Mesothelial cell of epicardium (in vitro differentiated cells): ENCODE measurements at regions not wholly inside any gene's neighbourhood (a gene's known extent, or its start where the extent isn't known, plus 50 kb on each side); places are given as distances from the start of the nearest gene placed in this dataset.
"Not testable (repeated sequence)": the region's sequence is repeated elsewhere in the genome, so short reads cannot be mapped to it uniquely, and the experiment has no call there.

Source experiments
- DNase-seq, 2 experiments: peaks; one replicate each; pipeline ENCODE4 v3.0.0; 2021; ENCODE audit warnings: low spot score in 2 of 2; ENCODE audit not compliant: unreplicated experiment in 2 of 2
- H3K27ac Mint-ChIP-seq: 2 replicates; pipeline ENCODE4 v1.8.0; 2021; ENCODE audit warnings: mixed read lengths
- H3K27me3 Mint-ChIP-seq: 2 replicates; pipeline ENCODE4 v1.8.0; 2021; ENCODE audit warnings: low read depth, mixed read lengths
- H3K36me3 Mint-ChIP-seq: 2 replicates; pipeline ENCODE4 v1.8.0; 2021; ENCODE audit warnings: mixed read lengths
- H3K4me1 Mint-ChIP-seq: 2 replicates; pipeline ENCODE4 v1.8.0; 2021; ENCODE audit warnings: mixed read lengths
- H3K4me3 Mint-ChIP-seq: 2 replicates; pipeline ENCODE4 v1.8.0; 2021; ENCODE audit warnings: mild to moderate bottlenecking, moderate library complexity, mixed read lengths
- H3K9me3 Mint-ChIP-seq: 2 replicates; pipeline ENCODE4 v1.8.0; 2021; ENCODE audit warnings: mixed read lengths
- TF ChIP-seq, protein P1 (sequence below): fragments of 200-600 bp; sonication (generic); IDR thresholded peaks from one replicate; pipeline ENCODE4 v1.5.0; 2021; ENCODE audit warnings: antibody characterized with exemption; ENCODE audit not compliant: unreplicated experiment

DNA sequence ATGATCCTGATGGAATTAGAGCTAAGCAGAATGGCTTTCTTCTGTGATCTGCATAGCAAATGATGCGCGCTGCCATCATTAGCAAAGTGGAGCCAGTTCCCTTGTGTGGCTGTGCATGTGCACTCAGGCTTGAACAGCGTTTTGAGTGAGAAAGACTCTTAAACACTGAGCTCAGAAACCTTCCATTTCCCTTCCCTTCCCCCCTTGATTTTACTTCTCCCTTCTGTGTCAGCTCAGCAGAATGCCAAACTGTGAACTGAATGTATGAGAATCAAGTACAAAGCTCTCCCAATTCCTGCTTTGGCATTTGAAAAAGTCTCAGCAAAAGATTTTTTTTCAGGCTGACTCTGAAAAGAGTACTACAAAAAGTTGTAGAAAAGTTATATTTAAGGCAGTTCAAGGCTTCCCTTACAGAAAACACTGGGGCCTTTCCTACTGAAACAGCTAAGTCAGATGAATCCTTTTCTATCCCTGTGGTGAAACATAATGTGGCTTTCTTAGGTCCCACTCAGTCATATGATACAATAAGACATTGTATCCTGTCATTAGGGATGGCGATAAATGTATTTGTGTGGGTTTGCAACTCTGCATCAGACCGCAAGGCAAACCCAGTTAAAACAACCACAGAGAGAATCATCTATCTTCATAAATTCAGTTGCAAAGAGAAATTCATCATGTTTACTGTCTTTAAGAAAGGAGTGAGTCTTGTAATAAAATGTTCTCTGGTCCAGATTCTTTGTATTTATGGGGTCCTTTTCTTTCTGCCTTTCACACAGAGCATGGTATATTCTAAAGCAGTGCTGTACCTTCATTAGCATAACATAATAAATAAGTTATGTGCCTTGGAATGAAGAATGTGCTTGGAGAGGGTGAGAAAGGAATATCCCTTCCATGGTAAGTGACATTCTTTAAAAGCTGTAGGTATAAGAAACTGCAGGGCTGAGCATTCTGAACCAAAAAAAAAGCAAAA, 222.6 kb downstream of the CAAP1 start:
- Mint-ChIP-seq H3K36me3 (no peaks in the 10 kb centered on the region), H3K27ac (no peak overlapping the region), H3K4me3 (no peak overlapping the region), H3K9me3 (no peaks in the 10 kb centered on the region), H3K27me3 (peaks cover 2% of the 10 kb centered on the region), H3K4me1 (peaks cover 5% of the 10 kb centered on the region)
- TF ChIP-seq, protein P1, sequence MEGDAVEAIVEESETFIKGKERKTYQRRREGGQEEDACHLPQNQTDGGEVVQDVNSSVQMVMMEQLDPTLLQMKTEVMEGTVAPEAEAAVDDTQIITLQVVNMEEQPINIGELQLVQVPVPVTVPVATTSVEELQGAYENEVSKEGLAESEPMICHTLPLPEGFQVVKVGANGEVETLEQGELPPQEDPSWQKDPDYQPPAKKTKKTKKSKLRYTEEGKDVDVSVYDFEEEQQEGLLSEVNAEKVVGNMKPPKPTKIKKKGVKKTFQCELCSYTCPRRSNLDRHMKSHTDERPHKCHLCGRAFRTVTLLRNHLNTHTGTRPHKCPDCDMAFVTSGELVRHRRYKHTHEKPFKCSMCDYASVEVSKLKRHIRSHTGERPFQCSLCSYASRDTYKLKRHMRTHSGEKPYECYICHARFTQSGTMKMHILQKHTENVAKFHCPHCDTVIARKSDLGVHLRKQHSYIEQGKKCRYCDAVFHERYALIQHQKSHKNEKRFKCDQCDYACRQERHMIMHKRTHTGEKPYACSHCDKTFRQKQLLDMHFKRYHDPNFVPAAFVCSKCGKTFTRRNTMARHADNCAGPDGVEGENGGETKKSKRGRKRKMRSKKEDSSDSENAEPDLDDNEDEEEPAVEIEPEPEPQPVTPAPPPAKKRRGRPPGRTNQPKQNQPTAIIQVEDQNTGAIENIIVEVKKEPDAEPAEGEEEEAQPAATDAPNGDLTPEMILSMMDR = no peak
- no peak for DNase-seq

DNA sequence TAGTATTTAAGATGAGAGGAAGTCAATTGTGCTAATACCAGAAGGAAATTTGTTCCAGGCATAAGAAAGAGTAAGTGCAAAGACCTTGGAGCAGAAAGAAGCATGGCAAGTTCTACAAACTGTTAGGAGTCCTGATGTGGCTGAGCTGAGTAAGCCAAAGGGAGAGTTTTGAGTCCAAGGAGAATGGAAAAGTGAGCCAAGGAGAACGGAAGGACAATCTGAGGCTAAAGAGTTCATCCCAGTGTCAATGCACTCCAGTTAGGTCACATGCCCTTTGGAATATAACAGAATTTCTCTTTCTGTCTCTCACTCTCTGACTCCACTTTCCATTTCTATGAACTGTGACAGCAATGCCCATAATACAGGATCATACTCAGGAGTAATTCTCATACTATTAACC, 224.7 kb downstream of the CAAP1 start:
- no peak overlapping the region for H3K4me3 Mint-ChIP-seq
- H3K27ac Mint-ChIP-seq = no peak overlapping the region
- DNase-seq = no peak
- H3K4me1 Mint-ChIP-seq = no peaks in the 10 kb centered on the region
- no peaks in the 10 kb centered on the region for H3K36me3 Mint-ChIP-seq
- TF ChIP-seq, protein P1 = no peak
- H3K9me3 Mint-ChIP-seq = no peaks in the 10 kb centered on the region
- H3K27me3 Mint-ChIP-seq = peaks cover 2% of the 10 kb centered on the region

DNA sequence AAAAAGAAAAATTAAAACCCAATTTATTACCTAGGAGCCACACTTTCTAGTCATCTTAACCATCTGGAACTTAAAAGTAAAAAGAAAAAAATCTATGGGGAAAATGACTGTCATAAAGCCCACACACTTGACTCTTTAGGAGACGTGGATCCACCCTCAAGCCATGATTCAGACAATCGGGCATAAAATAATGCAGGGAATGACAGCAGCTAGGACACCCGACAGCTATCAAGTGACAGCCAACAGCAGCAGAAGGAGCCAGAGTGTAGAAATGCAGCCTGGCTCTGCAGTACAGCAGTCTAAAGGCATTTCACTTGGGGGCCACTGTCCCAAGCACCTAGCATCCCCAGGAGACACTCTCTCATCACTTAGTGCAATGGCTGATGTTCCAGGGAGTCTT, 226.9 kb downstream of the CAAP1 start:
- no peak for DNase-seq
- no peaks in the 10 kb centered on the region for H3K4me1 Mint-ChIP-seq
- peaks cover 4% of the 10 kb centered on the region for H3K9me3 Mint-ChIP-seq
- no peak overlapping the region for H3K4me3 Mint-ChIP-seq
- no peaks in the 10 kb centered on the region for H3K36me3 Mint-ChIP-seq
- peaks cover 6% of the 10 kb centered on the region for H3K27me3 Mint-ChIP-seq
- no peak overlapping the region for H3K27ac Mint-ChIP-seq
- TF ChIP-seq, protein P1 = no peak

DNA sequence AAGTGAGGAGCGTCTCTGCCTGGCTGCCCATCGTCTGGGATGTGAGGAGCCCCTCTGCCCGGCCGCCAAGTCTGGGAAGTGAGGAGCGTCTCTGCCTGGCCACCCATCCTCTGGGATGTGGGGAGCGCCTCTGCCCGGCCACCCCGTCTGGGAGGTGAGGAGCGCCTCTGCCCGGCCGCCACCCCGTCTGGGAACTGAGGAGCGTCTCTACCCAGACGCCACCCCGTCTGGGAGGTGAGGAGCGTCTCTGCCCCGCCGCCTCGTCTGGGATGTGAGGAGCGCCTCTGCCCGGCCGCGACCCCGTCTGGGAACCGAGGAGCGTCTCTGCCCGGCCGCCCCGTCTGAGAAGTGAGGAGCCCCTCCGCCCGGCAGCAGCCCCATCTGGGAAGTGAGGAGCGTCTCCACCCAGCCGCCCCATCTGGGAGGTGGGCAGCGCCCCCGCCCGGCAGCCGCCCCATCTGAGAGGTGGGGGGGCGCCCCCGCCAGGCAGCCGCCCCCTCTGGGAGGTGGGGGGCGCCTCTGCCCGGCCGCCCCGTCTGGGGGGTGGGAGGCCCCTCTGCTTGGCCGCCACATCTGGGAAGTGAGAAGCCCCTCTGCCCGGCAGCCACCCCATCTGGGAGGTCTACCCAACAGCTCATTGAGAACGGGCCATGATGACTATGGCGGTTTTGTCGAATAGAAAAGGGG, 228.4 kb downstream of the CAAP1 start:
- H3K36me3 Mint-ChIP-seq, H3K4me1 Mint-ChIP-seq: not testable (repeated sequence)
- H3K27me3 Mint-ChIP-seq = peaks cover 14% of the 10 kb centered on the region

DNA sequence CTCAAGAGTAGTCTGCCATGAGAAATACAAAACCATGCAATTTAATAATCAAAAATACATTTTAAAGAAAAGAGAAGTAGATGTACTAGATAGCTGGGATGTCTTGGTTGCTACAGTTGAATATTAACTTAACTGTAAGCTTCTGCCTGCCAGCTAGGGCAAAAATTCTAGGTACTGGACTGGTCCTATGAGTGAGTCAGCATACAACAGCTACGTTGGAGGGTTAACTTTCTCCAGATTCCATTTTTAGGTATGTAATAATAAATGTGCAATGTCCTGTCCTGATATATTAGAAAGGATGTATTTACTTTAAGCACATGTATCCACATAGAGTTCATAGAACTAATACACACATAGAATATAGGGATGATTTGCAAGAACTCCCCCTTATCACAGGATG, 230.1 kb downstream of the CAAP1 start:
- no peaks in the 10 kb centered on the region for H3K36me3 Mint-ChIP-seq
- peaks cover 4% of the 10 kb centered on the region for H3K9me3 Mint-ChIP-seq
- no peak overlapping the region for H3K4me3 Mint-ChIP-seq
- H3K27me3 Mint-ChIP-seq = peaks cover 26% of the 10 kb centered on the region
- H3K27ac Mint-ChIP-seq = no peak overlapping the region
- no peaks in the 10 kb centered on the region for H3K4me1 Mint-ChIP-seq
- no peak for DNase-seq
- TF ChIP-seq, protein P1 = no peak

More for the DNA sequence above, 228.4 kb downstream of the CAAP1 start:
- not testable (repeated sequence) for H3K9me3 Mint-ChIP-seq, H3K4me3 Mint-ChIP-seq, DNase-seq, H3K27ac Mint-ChIP-seq

DNA sequence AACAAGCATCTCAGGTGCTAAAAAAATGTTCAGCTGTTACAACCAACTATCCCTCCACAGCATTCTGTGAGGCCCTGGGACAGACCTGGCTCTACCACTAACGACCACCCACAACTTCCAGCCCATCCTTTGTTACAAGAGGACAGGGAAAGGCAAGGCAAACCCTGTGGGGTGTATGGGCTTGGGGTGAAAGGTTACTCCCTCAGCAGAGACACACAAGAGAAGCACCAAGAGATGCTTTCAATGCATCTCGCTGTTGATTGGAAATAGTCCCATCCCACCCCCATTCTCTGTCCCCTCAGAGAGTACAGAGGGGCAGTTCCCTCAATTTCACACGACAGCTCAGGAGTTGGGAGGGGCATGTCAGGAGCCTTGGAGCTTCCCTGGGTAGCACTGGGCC, 234.1 kb downstream of the CAAP1 start:
- H3K4me1 Mint-ChIP-seq = peaks cover 4% of the 10 kb centered on the region
- H3K4me3 Mint-ChIP-seq = no peak overlapping the region
- no peak overlapping the region for H3K27ac Mint-ChIP-seq
- TF ChIP-seq, protein P1 = no peak
- peaks cover 4% of the 10 kb centered on the region for H3K9me3 Mint-ChIP-seq
- no peak for DNase-seq
- H3K36me3 Mint-ChIP-seq = no peaks in the 10 kb centered on the region
- H3K27me3 Mint-ChIP-seq = peaks cover 37% of the 10 kb centered on the region
